GM12878 (cell line): ENCODE measurements at regions not wholly inside any gene's neighbourhood (a gene's known extent, or its start where the extent isn't known, plus 50 kb on each side); places are given as distances from the start of the nearest gene placed in this dataset.

Source experiments
- CTCF ChIP-seq, 3 experiments: IDR thresholded peaks in 2 of 3; conservative IDR thresholded peaks in 1 of 3; 2 replicates each; pipeline ENCODE4 v1.5.1; 2011; ENCODE audit warnings: low read depth in 3 of 3, low read length in 3 of 3, mild to moderate bottlenecking in 3 of 3, control low read depth in 2 of 3, moderate library complexity in 2 of 3, inconsistent platforms in 1 of 3, mixed read lengths in 1 of 3; ENCODE audit not compliant: control insufficient read depth in 2 of 3, insufficient read depth in 1 of 3; ENCODE audit errors: extremely low read depth in 1 of 3
- HDAC6 ChIP-seq: fragments of 200-600 bp; sonication (generic); IDR thresholded peaks from one replicate; pipeline ENCODE4 v1.8.0; 2017; ENCODE audit warnings: antibody characterized with exemption; ENCODE audit not compliant: unreplicated experiment
- JUND ChIP-seq: IDR thresholded peaks from 2 replicates; pipeline ENCODE4 v1.6.1; 2012; ENCODE audit warnings: low read depth, mild to moderate bottlenecking, low read length, improper control_type of control experiment, moderate library complexity
- NBN ChIP-seq: fragments of 450-650 bp; IDR thresholded peaks from 2 replicates; pipeline ENCODE4 v1.6.1; 2016
- REST ChIP-seq: IDR thresholded peaks from 2 replicates; pipeline ENCODE4 v1.6.1; 2012; ENCODE audit warnings: mild to moderate bottlenecking, low read depth, low read length
- ZNF24 ChIP-seq: fragments of 450-650 bp; IDR thresholded peaks from 2 replicates; pipeline ENCODE4 v1.6.1; 2017; ENCODE audit warnings: antibody characterized with exemption, mild to moderate bottlenecking
- ZNF687 ChIP-seq: fragments of 450-650 bp; IDR thresholded peaks from 2 replicates; pipeline ENCODE4 v1.6.1; 2017; ENCODE audit warnings: mild to moderate bottlenecking, moderate library complexity
- ZSCAN29 ChIP-seq: fragments of 450-650 bp; IDR thresholded peaks from 2 replicates; pipeline ENCODE4 v1.6.1; 2017; ENCODE audit warnings: mild to moderate bottlenecking, moderate library complexity

- TF ChIP-seq ZNF687: no peak
- TF ChIP-seq CTCF (IDR thresholded peaks at IDR 0.05 in 2 of 3, conservative IDR thresholded peaks at IDR 0.05 in 1 of 3; ENCODE audit: control insufficient read depth in 2 of 3, extremely low read depth in 1 of 3, insufficient read depth in 1 of 3, low read depth in 3 of 3, low read length in 3 of 3): no peak
- no peak for TF ChIP-seq REST
- TF ChIP-seq ZNF24: no peak
- no peak for TF ChIP-seq HDAC6
- no peak for TF ChIP-seq JUND
- TF ChIP-seq NBN: no peak
- no peak for TF ChIP-seq ZSCAN29
Measured at GRCh38 chr1:118364882-118365281, 179.9 kb upstream of the SPAG17 start.
